ENCODE measurements at regions not wholly inside any gene's neighbourhood (a gene's known extent, or its start where the extent isn't known, plus 50 kb on each side); places are given as distances from the start of the nearest gene placed in this dataset.

- DNase-seq = no peak
- H3K27ac ChIP-seq = no peak overlapping the region
- no peaks in the 10 kb centered on the region for H3K9me3 ChIP-seq (ENCODE audit: severe bottlenecking)
- no peaks in the 10 kb centered on the region for H3K36me3 ChIP-seq
- no peak overlapping the region for H3K4me3 ChIP-seq (ENCODE audit: low read depth, low read length)
- H3K27me3 ChIP-seq (ENCODE audit: insufficient read depth, low read depth, severe bottlenecking) = no peaks in the 10 kb centered on the region
- TF ChIP-seq CTCF (IDR thresholded peaks at IDR 0.05; ENCODE audit: low read depth, low read length) = no peak
These were observed 136.1 kb downstream of the HERPUD2 start for GRCh38 chr7:35558841-35559240.

- Histone ChIP-seq H3K9me3 (ENCODE audit: severe bottlenecking) (no peaks in the 10 kb centered on the region), H3K27ac (no peak overlapping the region), H3K36me3 (no peaks in the 10 kb centered on the region), H3K27me3 (ENCODE audit: insufficient read depth, low read depth, severe bottlenecking) (no peaks in the 10 kb centered on the region), H3K4me3 (ENCODE audit: low read depth, low read length) (no peak overlapping the region)
- TF ChIP-seq CTCF (IDR thresholded peaks at IDR 0.05; ENCODE audit: low read depth, low read length) = no peak
- DNase-seq = no peak
These were observed 138.1 kb downstream of the HERPUD2 start for GRCh38 chr7:35556515-35557471.

- no peak for DNase-seq
- H3K27me3 ChIP-seq (ENCODE audit: insufficient read depth, low read depth, severe bottlenecking) = no peaks in the 10 kb centered on the region
- no peak for TF ChIP-seq CTCF (IDR thresholded peaks at IDR 0.05; ENCODE audit: low read depth, low read length)
These were observed 139.0 kb downstream of the HERPUD2 start for GRCh38 chr7:35555934-35556333.

DNA sequence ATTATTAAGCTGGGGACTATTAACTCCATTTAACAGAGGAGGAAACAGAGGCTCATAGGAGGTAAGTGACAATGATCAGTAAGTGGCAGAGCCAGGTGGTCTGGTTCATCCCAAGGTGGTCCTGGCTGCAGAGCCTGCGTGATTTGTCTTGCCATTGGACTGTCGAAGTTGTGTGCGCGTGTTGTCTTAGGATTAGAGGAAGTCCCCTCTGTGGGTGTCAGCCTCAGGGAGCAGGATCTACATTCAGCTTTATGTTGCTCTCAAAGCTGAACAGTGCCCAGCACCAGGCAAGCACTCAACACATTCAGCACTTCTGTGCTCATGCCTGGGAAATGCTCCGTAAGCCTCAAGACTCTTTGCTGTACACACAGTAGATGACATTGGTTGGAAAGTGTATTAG lies 139.5 kb downstream of the HERPUD2 start:
- no peak overlapping the region for H3K4me3 ChIP-seq (ENCODE audit: low read depth, low read length)
- no peaks in the 10 kb centered on the region for H3K36me3 ChIP-seq
- TF ChIP-seq CTCF (IDR thresholded peaks at IDR 0.05; ENCODE audit: low read depth, low read length) = no peak
- H3K27ac ChIP-seq = no peak overlapping the region
- no peaks in the 10 kb centered on the region for H3K9me3 ChIP-seq (ENCODE audit: severe bottlenecking)
- DNase-seq = no peak
- H3K27me3 ChIP-seq (ENCODE audit: insufficient read depth, low read depth, severe bottlenecking) = no peaks in the 10 kb centered on the region

More at GRCh38 chr7:35555934-35556333, 139.0 kb downstream of the HERPUD2 start:
- no peaks in the 10 kb centered on the region for H3K9me3 ChIP-seq (ENCODE audit: severe bottlenecking)
- H3K4me3 ChIP-seq (ENCODE audit: low read depth, low read length) = no peak overlapping the region
- H3K36me3 ChIP-seq = no peaks in the 10 kb centered on the region
- H3K27ac ChIP-seq = no peak overlapping the region

DNA sequence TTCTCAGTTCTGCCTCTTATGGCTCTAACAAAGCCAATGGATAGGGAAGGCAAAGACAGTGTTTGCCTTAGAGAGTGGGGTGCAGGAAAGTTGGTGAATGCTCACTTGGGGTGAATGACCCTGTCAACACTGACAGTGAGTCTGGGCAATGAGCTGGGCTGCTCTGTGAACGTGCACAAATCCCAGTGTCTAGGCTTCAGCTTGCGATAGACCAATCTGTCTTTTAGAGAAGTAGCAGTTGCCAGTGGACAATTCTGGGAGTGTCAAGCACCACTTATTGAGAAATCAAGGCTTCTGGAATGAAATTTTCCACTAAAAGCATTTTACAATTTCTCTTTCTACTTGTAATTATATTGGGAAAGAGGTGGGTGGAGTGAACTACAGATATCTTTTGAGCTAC lies 141.4 kb downstream of the HERPUD2 start:
- no peak overlapping the region for H3K27ac ChIP-seq
- no peaks in the 10 kb centered on the region for H3K27me3 ChIP-seq (ENCODE audit: insufficient read depth, low read depth, severe bottlenecking)

More for the DNA sequence above, 141.4 kb downstream of the HERPUD2 start:
- no peak for TF ChIP-seq CTCF (IDR thresholded peaks at IDR 0.05; ENCODE audit: low read depth, low read length)
- Histone ChIP-seq H3K9me3 (ENCODE audit: severe bottlenecking) (no peaks in the 10 kb centered on the region), H3K4me3 (ENCODE audit: low read depth, low read length) (no peak overlapping the region), H3K36me3 (no peaks in the 10 kb centered on the region)
- DNase-seq = no peak

Measured in WERI-Rb-1 (cell line).